CD4-positive, alpha-beta T cell treated with Interferon alpha-2 for 1 hour (primary cell): ENCODE measurements at regions not wholly inside any gene's neighbourhood (a gene's known extent, or its start where the extent isn't known, plus 50 kb on each side); places are given as distances from the start of the nearest gene placed in this dataset.

ENCODE experiments used
- DNase-seq, 2 donors: peaks; one replicate each; pipeline ENCODE4 v3.0.0-alpha.2; 2020 to 2022

DNA sequence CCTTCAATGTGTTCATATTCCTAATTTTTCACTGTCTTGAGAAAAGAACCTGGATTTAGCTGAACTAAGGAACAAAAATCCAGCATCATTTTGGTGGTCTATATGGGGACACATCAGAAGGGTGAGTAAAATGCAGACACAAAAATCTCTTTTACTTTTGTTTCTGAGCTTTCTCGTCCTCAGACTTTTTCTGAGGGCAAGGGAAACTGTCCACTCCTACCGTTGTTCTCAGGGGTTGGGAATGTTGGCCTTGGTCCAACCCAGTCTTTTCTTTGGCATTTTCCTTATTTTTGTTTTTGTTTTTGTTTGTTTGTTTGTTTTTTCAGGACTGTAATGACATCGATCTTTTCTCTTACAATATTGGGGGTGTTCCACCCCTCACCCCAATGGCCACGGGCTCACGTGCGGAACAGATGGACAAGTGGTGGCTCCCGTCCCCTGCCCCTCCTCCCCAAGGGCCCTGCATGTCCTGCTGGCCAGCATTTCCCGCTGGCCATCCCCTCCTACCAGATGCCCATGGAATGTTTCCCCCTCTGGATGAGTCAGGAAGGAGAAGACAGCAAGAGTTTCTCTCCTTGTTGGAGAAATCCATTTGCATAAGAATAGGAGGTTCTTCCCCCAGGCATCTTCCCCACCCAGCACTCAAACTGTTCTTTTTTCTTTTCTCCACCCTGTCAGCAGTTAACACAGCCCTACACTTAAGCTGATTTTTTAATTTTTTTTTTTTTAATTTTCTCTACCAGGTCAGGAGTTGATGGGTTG, 305.4 kb upstream of the NDST4 start:
- DNase-seq = no peak

DNA sequence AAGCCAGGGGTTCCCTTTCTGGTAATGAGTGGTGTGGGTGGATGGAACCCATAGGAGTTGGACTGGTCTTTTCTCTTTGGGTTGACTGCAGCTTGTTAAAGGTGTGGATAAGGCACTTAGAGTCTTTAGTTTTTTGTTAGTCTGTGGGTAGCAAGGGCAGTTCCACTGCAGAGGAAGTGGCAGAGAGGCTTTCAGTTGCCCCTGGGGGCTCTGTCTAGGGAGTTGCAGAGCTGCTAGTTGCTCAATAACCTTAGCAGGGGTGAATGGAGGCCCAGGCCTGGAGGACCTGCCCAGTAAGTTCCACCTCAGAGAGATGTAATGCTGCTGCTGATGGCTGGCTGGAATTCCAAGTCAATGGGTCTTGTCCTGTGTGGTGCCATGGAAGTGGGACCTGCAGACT, 282.6 kb upstream of the NDST4 start:
- no peak for DNase-seq

DNA sequence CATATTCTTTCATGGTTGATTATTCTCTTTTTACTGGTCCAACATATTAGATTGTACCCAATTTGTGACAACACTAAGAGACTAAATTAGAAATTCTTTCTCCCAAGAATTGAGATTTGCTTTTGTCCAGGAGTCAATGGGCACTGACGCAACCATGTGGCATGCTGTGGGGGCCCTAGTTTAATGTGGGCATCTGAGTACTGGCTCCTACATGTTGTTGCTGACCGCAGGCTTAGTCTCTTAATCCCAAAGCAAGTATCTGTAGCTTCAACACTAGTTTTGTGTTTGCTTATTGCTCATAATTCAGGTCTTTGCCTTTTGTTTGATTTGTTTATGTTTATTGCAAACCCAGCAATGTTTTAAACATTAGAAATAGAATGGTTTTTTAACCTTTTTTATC, 263.4 kb upstream of the NDST4 start:
- DNase-seq = no peak

DNA sequence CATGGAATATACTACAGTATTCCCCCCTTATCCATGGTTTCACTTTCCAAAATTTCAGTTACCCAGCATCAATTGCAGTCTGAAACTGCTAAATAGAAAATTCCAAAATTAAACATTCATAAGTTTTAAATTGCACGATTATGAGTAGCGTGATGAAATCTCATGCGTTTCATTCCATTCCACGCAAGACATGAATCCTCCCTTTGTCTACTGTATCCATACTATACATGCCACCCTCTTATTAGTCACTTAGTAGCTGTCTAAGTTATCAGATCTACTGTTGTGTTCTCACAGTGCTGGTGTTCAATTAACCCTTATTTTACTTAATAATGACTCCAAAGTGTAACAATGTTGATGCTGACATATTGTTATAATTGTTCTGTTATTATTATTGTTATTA, 261.2 kb upstream of the NDST4 start:
- no peak for DNase-seq

DNA sequence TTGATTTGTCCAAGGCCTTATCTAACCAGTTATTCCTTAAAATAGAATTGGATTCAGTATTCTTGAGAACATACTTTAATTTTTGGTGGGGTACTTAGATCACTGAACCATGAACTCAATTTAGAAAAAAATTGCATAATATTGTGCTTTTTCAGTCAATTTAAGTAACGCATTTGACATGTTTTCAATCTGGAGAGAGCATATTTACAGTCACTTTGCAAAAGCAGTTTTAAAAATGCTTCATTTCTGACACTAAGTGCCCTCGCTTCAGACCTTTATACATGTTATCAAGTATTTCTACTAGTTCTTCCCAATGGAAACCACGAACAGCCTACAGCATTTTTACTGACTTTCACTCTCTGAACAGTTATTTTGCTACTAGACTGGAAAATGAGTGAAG, 257.1 kb upstream of the NDST4 start:
- DNase-seq = no peak

DNA sequence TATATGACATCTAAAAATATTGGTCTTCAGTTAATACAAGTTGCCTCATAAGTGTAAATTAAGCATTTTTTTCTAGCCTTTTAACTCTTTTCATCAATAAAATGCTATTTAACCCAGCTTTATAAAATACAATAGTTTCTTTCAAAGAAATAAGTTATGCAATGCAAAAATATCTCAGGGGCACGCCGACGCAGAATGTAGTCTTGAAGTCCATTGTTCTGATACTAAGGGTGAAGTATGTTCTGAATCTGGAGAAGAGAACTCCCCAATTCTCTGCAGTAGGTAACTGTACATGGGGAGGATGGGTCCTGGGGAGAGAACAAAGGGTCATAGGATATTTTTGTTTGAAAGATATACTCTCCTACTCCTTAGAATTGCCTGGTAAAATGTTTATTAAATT, 256.6 kb upstream of the NDST4 start:
- no peak for DNase-seq

DNA sequence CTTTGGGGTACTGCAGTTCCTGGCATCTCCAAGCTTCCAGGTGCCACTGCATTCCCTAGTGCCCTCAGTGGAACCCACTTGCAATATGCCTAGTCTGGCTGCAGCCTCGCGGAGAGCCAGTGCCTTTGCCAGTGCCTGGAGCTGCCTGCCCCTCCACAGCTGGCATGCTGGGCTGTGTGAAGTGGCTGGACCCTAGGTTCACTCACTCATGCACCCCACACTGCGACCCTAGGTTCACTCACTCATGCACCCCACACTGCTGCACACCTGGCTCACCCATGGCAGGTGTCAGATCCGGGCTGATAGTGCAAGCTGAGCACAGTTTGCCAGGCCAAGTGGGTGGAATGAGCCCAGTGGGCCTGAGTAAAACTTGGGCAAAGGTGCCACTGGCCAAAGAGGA, 253.0 kb upstream of the NDST4 start:
- no peak for DNase-seq

DNA sequence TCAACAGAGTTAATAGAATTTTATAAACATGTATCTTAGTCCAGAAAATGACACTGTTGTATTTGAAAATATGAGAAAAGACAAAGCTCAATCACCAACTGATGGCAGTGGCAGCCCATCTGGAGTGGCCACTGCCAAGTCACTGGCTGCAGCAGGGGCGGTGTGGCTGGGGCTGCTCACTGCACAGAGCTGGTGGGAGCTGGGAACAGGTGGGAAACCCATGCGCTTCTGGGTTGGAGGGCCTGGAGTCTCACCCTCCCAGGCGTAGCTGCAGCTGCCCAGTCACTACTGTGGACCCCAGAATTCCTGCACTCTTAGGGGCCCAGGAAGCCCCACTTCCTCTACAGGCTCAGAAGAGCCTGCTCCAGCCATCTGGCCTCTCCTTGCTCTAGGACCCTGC, 251.8 kb upstream of the NDST4 start:
- DNase-seq = no peak

DNA sequence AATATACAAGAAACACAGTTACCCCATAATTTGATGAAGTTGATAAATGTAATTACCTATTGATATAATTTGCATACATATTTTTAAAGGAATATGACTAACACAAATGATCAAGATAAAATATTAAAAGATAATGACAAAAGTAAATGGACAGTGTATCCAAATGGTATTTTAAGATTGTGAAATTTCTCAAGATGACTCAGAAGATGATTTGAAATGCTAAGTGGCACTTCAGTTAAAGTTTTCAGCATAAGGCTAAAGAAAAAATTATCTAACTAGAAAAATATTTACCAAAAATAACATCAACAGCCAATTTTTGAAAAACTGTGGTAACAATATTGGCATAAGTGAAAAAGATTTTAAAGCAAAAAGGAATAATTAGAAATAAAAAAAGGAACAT, 248.4 kb upstream of the NDST4 start:
- DNase-seq = no peak

DNA sequence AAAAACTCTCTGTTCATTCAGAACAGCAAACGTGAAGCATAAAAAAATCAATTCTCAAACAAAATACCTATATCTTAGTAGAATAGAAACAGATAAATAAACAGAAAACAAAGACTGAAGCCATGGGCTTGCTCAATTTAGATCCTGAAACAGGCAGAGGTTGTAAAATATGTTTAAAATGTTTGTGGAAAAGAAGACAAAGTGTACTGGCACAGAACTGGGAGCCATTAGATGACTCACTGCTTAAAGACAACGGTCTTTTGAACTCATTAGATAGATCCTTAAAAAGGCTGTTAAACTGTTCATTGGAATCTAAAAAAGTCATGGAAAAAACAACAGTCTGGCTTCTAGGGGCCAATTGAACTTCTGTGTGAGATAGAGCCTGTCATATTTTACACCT, 247.0 kb upstream of the NDST4 start:
- no peak for DNase-seq

DNA sequence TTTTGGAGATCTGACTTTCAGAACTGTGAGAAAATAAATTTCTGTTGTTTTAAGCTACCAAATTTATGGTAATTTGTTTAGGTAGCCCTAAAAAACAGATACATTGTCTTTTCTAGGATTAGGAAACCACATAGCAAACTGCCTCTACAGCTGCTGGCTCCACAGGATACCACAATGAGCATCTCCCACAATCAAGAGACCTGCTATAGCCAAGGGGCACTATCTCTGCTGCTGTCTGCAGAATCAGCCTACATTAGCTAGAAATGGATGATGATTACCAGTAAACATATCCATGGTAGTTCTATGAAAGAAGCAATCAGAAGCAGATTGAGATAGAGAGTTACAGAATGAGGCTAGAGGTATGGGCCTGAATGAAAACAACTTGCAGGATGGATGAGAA, 244.4 kb upstream of the NDST4 start:
- no peak for DNase-seq

DNA sequence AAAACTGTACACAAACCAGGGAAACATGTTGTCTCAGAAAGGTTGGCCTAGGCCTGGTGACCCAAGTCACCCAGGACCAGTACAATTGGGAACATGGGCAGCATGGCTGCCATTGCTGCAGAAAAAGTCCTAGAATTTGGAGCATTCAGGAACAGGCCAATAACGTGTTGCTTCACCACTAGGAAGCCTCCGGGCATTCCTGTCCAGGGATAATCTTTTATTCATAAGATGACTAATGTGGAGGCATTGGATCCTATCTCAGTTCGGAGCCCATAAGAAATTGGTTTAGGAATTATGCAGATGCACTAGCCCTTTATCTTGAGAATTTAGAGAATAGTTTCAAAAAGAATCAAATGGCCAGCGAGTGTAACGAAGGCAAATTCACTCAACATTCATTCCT, 242.8 kb upstream of the NDST4 start:
- DNase-seq = no peak

DNA sequence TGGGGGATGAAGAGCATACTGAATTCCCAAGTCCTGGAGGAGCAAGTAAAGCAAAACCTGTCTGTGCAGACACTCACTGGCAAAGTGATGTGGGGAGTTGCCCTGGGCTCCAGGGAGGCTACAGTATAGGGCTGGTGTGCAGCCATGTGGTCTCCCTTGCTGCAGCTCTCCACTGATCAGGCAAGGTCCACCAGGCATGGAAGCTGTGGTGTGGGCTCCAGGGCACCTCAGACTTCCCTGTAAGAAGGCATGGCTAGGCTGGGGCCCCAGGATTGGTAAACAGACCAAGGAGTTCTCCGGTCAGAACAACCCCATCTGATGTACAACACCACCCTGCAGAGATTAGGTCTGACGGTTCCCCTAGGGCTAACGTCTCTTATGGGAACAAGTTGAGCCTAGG, 241.9 kb upstream of the NDST4 start:
- DNase-seq = no peak

DNA sequence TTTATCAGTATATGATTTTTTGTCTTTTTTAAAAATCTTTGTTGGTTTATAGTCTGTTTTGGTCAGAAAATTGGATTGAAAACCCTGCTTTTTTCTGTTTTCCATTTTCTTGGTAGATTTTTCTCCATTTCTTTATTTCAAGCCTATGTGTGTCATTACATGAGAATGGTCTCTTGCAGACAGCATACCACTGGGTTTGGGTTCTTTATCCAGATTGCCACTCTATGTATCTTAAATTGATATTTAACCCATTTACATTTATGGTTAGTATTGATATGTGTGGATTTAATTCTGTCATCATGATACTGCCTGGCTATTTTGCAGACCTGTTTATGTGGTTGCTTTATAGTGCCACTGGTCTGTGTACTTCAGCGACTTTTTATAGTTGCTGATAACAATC, 239.9 kb upstream of the NDST4 start:
- no peak for DNase-seq

DNA sequence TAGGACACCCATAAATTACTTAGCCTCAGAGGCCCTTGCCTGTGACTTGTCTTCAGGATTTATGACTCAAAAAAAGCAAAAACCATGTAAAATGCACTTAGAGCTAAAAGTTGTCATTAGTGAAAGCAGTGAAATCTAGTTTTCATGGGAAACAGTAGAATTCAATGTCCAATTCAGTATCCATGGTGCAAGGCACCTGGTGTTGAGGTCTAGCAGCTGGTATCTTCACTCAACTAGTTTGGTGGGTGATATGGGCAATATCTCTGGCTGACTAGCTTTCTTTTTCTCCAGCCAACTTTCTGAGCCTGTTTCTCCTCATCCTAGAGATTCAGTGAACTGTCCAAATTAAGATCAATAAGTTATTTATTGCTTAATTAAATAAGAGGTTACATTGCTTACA, 229.8 kb upstream of the NDST4 start:
- DNase-seq = no peak

DNA sequence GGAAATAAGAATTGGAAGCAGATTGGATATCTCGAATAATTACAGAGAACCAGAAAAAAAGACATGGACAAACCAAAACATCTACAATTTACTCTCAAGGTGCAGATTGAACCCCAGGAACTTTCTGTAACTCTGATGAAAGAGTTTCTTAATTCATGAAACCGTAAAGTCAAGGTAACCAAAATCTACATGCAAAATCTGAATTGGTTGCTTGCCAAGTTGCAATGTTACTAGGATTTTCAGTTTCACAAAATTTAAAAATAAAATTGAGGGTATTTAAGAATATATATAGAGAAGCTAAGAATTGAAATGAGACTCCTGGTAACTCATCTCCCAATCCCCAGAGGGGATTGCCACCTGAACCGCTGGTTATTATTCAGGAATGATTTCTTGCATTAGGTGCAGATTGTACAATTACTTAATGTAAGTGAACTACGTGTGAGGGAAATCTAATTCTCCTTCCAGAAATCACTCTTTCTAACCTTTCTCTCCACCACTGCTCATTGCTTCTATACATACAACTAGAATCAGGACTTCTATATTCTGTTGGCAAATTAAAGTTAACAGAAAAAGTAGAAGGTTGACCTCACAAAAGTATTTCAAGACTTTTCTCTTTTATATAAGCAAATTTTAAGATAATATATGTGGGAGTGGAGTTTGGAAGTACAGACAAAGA, 221.5 kb upstream of the NDST4 start:
- DNase-seq = no peak

DNA sequence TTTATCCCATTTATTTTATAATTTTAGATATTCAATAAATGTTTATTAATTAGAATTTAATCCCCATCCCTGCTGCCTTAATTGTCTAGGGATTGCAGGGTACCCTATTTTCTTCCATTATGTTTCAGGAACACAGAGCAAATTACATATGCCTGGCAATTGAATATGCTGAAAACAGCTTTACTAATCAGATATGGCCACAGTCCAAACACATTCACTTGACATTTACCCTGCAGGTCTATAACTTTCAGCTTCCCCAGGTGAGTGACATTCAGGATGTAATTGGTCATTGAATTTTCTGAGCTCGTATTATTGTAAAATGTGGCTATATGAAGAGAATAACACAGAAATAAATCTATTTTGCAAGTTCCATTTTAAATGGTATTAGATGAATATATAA, 218.7 kb upstream of the NDST4 start:
- no peak for DNase-seq

DNA sequence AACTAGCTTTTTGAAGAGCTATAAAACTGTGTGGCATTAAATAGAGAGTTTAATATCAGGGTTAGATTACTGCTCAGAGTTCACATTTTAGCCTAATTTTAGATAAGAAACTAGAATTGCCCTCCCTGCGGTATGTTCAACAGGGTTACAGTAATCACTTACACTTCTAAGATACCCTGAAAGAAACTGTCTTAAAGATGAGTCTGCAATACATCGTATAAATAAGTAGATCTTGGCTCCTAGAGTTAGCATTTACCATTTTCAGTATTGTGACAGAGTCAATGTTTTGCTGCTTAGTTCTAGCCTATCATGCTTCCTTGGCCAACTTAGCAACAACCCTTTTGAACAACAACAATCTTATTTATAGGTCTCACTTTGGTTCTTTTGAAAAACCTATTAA, 217.8 kb upstream of the NDST4 start:
- no peak for DNase-seq

DNA sequence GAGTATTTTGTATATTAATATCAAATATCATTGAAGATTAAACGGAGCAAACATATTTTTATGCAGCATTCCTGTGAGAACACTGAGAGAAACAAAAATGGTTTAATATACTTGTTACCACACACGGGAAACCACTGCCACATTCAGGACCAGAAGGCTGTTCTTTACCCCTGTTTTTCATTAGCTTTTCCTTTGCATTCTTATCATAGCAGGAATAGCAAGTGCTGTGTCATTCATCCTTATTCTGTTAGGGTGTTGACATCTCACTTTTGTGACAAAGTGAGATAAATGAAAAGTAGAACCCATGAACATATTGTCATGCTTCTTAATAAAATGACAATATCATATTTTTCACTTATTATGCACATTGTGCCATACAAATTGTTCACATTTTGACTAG, 212.4 kb upstream of the NDST4 start:
- no peak for DNase-seq

DNA sequence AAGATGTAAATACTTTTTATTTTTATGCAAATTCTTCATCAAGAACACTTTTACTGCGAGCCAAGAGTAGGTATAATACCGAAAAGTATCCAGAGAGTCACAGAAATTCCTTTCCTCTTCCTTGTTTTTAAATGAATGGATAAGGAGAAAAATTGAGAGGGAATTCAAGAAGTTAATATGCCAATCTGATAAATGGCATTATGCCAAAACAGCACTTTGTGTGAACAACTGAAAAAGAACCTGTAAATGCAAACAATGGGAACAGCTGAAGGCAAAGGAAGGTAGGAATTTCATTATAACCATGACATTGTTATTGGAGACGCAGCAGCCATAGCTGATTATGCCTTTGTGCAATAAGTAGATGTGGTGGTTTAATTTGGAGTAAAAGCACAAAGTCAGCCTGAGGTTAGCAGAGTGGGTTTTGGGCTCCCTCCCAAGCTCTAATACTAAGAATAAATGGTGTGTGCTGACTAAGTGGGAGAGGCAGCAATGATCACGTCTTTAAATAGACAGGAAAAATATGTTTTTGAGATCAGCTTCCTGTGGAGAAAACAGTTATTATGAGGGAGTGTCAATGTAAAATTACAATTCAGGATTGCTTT, 209.8 kb upstream of the NDST4 start:
- no peak for DNase-seq

DNA sequence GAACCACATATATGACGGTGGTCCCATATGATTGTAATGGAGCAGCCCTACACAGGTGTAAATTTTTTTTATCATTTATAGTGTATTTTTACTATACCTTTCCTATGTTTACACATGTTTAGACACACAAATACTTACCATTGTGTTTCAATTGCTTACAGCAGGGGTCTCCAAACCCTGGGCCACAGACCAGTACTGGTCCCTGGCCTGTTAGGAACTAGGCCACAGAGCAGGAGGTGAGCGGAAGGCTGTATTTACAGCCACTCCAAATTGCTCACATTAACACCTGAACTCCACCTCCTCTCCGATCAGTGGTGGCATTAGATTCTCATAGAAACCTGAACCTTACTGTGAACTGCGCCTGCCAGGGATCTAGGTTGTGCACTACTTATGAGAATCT, 201.8 kb upstream of the NDST4 start:
- no peak for DNase-seq

DNA sequence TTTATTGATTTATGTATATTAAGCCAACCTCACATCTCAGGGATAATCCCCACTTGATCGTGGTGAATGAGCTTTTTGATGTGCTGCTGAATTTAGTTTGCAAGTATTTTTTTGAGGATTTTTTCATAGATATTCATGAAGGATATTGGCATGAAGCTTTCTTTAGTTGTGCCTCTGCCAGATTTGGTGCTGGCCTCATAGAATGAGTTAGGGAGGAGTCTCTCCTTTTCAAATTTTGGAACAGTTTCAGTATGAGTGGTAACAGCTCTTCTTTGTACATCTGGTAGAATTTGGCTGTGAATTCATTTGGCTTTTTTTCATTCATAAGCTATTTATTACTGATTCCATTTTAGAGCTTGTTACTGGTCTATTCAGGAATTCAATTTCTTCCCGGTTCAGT, 197.2 kb upstream of the NDST4 start:
- DNase-seq = no peak

DNA sequence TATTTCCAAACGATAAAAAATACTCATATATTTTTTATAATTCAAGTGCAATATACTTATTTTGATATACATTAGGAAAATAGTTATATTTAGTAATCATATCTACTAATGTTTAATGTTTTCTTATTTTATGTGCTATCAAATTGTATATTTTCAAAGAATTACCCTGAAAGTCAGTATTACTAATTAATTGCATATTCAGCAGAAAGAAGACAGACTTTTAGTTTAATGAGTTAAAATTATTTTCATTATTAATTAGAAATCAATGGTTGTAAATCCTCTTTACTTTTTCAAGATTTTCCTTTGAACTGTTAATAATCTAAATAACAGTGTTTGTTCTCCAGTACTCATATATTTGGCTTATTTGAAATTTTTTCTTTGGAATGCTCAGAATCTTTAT, 181.3 kb upstream of the NDST4 start:
- no peak for DNase-seq

DNA sequence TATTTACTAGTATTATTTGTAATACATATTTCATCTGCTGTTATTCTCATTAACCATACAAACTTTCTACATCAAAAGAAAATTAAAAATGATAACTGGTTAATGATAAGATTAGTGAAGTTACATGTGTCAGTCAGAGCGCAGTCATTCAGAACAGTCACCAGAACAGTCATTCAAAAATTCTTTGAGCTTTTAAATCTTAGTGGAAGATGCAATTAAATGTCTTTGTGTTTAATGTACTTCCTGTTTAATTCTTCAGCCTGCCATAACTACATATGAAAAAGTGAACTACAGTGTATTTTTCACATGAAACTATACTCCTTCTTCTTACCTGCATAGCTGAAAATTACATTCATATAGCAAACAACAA, 179.7 kb upstream of the NDST4 start:
- DNase-seq = no peak
